Forelimb muscle (tissue), 1 donor: ENCODE measurements at regions not wholly inside any gene's neighbourhood (a gene's known extent, or its start where the extent isn't known, plus 50 kb on each side); places are given as distances from the start of the nearest gene placed in this dataset.

Experiments
- DNase-seq: peaks from one replicate; pipeline ENCODE4 v3.0.0-alpha.2; 2013; ENCODE audit warnings: low read depth

GRCh38 chr22:34881453-34881852, 184.5 kb upstream of the ISX start:
- no peak for DNase-seq

GRCh38 chr22:34885852-34886251, 180.1 kb upstream of the ISX start:
- no peak for DNase-seq

GRCh38 chr22:34886391-34886790, 179.6 kb upstream of the ISX start:
- no peak for DNase-seq

- no peak for DNase-seq
Observed at GRCh38 chr22:34886812-34887211, 179.1 kb upstream of the ISX start.

- DNase-seq, result no peak
Observed at GRCh38 chr22:34897126-34897525, 168.8 kb upstream of the ISX start.

GRCh38 chr22:34902335-34902734, 163.6 kb upstream of the ISX start:
- DNase-seq, result no peak

GRCh38 chr22:34903416-34903815, 162.5 kb upstream of the ISX start:
- DNase-seq, result no peak

GRCh38 chr22:34904486-34904885, 161.5 kb upstream of the ISX start:
- DNase-seq, result no peak

GRCh38 chr22:34913826-34914225, 152.1 kb upstream of the ISX start:
- DNase-seq, result peak; percentile 9

- no peak for DNase-seq
Observed at GRCh38 chr22:34914846-34915245, 151.1 kb upstream of the ISX start.

- DNase-seq, result no peak
Observed at GRCh38 chr22:34917239-34917638, 148.7 kb upstream of the ISX start.

GRCh38 chr22:34931026-34931425, 134.9 kb upstream of the ISX start:
- DNase-seq, result no peak

- no peak for DNase-seq
Observed at GRCh38 chr22:34934261-34934660, 131.7 kb upstream of the ISX start.

- DNase-seq, result no peak
Observed at GRCh38 chr22:34943830-34944229, 122.1 kb upstream of the ISX start.

GRCh38 chr22:34946339-34946985, 119.5 kb upstream of the ISX start:
- no peak for DNase-seq

- DNase-seq, result peak; percentile 6
Observed at GRCh38 chr22:34950489-34950888, 115.5 kb upstream of the ISX start.

- DNase-seq, result no peak
Observed at GRCh38 chr22:34951212-34951611, 114.7 kb upstream of the ISX start.

- no peak for DNase-seq
Observed at GRCh38 chr22:34960005-34960404, 106.0 kb upstream of the ISX start.

- no peak for DNase-seq
Observed at GRCh38 chr22:34966980-34967565, 98.9 kb upstream of the ISX start.

GRCh38 chr22:34969001-34969790, 96.8 kb upstream of the ISX start:
- DNase-seq, result no peak

GRCh38 chr22:34971456-34971855, 94.5 kb upstream of the ISX start:
- DNase-seq, result no peak

GRCh38 chr22:34972191-34972897, 93.6 kb upstream of the ISX start:
- no peak for DNase-seq
